Right atrium auricular region (tissue), 2 donors: ENCODE measurements at regions not wholly inside any gene's neighbourhood (a gene's known extent, or its start where the extent isn't known, plus 50 kb on each side); places are given as distances from the start of the nearest gene placed in this dataset.

ENCODE experiments used
- DNase-seq: peaks from one replicate; pipeline ENCODE4 v3.0.0-alpha.2; 2019; ENCODE audit warnings: low spot score
- H3K27ac ChIP-seq, 2 donors: fragments of 200-600 bp; sonication (generic); 1 replicate in 1 of 2; 2 replicates in 1 of 2; pipeline ENCODE4 v1.5.1; 2016 to 2019
- H3K27me3 ChIP-seq, 2 donors: fragments of 200-600 bp; sonication (generic); one replicate each; pipeline versions ENCODE4 v1.5.1 to v1.6.0; 2017 to 2019
- H3K36me3 ChIP-seq: fragments of 200-600 bp; sonication (generic); one replicate; pipeline ENCODE4 v1.5.1; 2016
- H3K4me1 ChIP-seq, 2 donors: fragments of 200-600 bp; sonication (generic); one replicate each; pipeline versions ENCODE4 v1.5.1 to v1.6.0; 2017 to 2019
- H3K4me3 ChIP-seq, 2 donors: fragments of 200-600 bp; sonication (generic); 1 replicate in 1 of 2; 2 replicates in 1 of 2; pipeline ENCODE4 v1.5.1; 2017 to 2019; ENCODE audit warnings: mild to moderate bottlenecking in 1 of 2, moderate library complexity in 1 of 2
- H3K9me3 ChIP-seq, 2 donors: fragments of 200-600 bp; sonication (generic); one replicate each; pipeline ENCODE4 v1.5.1; 2019
- TF ChIP-seq, protein P1 (sequence below), 2 donors: fragments of 200-600 bp; sonication (generic); IDR thresholded peaks; one replicate each; pipeline ENCODE4 v1.5.1; 2019; ENCODE audit warnings: antibody characterized with exemption in 2 of 2

DNA sequence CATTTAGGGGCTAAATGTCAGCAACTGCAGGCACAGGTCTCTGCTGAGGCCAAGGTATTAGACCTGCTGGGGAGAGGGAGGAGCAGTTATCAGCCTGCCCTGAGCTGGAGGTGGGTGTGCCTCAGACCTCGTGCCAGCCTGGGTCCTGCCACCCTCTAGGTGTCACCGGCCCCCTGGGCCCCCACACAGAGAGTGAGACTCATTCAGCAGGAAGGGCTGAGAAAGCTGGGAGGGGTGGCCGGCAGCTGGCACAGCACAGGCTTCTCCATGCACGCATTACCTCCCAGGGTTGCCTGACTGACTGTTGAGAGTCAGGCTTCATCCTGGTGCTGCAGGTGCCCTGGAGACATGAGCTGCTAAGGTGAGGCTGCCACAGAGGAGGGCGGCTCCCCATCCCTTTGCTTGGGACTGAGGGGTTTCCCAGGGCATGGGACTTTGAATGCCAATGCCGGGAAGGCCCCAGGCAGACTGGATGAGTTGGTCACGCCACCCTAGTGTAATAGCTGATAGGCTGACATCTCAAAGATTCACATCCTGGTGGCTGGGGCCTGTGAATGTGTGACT is 75.3 kb upstream of the C14orf180 start:
- TF ChIP-seq, protein P1, sequence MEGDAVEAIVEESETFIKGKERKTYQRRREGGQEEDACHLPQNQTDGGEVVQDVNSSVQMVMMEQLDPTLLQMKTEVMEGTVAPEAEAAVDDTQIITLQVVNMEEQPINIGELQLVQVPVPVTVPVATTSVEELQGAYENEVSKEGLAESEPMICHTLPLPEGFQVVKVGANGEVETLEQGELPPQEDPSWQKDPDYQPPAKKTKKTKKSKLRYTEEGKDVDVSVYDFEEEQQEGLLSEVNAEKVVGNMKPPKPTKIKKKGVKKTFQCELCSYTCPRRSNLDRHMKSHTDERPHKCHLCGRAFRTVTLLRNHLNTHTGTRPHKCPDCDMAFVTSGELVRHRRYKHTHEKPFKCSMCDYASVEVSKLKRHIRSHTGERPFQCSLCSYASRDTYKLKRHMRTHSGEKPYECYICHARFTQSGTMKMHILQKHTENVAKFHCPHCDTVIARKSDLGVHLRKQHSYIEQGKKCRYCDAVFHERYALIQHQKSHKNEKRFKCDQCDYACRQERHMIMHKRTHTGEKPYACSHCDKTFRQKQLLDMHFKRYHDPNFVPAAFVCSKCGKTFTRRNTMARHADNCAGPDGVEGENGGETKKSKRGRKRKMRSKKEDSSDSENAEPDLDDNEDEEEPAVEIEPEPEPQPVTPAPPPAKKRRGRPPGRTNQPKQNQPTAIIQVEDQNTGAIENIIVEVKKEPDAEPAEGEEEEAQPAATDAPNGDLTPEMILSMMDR (IDR thresholded peaks at IDR 0.05) = no peak
- DNase-seq = no peak
- no peaks in the 10 kb centered on the region for H3K36me3 ChIP-seq
- H3K4me1 ChIP-seq = no peaks in the 10 kb centered on the region
- H3K27ac ChIP-seq = no peak overlapping the region
- no peaks in the 10 kb centered on the region for H3K27me3 ChIP-seq
- no peak overlapping the region for H3K4me3 ChIP-seq
- H3K9me3 ChIP-seq = peaks cover 0 to 39% of the 10 kb centered on the region in 2 donors

DNA sequence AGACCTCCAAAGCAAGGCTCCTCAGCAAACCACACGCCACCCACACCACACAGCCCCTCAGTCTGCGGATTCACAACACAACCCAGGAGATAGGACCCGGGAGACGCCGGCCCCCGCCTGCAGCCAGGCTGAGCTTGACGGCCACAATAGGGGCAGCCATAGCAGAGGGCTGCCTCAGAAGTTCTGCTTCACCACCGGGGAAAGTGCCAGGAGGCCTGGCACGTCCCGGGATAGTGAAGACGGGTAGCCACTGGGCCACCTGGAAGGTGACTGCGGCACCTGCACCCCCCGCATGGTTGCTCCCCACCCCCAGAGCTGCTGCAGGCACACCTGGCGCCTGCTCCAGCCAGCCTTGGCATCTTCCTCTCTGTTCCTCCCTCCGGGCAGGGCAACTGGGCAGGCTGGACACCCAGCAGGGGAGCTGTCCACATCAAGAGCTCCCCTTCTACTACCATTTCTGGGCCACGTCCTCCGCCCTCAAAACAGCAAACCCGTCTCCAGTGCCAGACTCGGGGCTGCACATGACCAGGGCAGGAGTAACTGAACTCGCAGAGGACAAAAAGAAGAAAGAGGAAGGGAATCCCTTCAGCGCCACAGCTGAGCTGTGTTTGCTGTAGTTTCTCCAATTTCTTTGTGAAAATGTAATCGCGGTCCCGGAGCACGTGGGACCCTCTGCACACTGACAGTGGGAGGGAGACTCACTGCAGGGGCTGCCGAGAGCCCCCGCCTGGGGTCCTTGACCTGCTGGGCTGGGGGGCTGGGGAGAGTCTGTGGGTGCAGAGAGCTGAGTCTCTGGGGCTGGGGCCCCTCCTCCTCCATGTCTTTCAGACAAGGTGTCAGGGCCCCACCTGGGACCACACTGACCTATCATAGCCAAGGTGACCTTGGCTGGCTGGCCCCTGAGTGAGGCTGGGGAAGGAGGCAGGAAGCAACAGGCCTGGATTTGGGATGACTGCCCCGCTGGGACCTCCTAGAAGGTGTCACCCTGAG is 74.2 kb upstream of the C14orf180 start:
- H3K27ac ChIP-seq = no peak overlapping the region
- H3K4me1 ChIP-seq = no peaks in the 10 kb centered on the region
- no peaks in the 10 kb centered on the region for H3K36me3 ChIP-seq
- no peaks in the 10 kb centered on the region for H3K27me3 ChIP-seq
- peaks cover 0 to 39% of the 10 kb centered on the region in 2 donors for H3K9me3 ChIP-seq
- no peak for DNase-seq
- TF ChIP-seq, protein P1 (IDR thresholded peaks at IDR 0.05) = no peak
- H3K4me3 ChIP-seq = no peak overlapping the region

DNA sequence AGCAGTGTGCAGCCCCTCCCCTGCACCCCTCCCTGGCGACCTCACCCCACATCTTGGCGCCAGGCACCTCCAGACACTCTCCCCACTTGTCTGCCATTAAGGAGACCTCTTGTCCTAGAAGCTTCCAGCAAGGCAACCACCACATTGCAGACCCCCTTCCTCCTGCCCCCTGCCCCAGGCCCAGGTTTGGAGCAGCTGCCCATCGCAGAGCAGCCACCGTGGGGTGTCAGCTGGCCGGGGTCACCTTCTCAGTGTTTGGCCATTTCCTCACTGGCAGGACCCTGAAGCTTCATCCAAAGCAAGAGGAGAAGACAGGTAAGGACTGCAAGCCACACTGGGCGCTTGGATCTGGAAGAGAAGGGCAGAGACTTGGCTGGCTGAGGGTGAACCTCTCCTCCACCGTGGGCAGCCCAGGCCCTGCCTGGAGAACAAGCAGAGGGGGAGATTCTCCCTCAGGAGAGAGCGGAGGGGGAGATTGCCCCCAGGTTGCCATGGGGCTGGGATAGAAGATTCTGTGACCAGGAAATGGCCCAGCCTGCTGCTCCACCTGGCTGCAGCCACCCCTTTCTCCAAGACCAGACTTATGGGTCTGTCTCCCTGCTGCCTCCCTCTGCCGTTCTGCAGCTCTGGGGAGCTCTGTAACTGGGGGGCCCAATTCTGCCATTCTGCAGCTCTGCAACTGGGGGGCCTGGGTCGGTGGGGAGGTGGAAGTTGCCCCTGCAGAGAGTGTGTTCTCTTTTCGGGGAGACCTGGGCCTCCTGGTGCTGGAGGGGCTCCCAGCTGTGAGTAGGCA is 72.9 kb upstream of the C14orf180 start:
- Histone ChIP-seq H3K9me3 (peaks cover 0 to 32% of the 10 kb centered on the region in 2 donors), H3K27ac (no peak overlapping the region), H3K27me3 (no peaks in the 10 kb centered on the region), H3K36me3 (no peaks in the 10 kb centered on the region), H3K4me3 (no peak overlapping the region), H3K4me1 (no peaks in the 10 kb centered on the region)
- TF ChIP-seq, protein P1 (IDR thresholded peaks at IDR 0.05) = no peak
- no peak for DNase-seq

DNA sequence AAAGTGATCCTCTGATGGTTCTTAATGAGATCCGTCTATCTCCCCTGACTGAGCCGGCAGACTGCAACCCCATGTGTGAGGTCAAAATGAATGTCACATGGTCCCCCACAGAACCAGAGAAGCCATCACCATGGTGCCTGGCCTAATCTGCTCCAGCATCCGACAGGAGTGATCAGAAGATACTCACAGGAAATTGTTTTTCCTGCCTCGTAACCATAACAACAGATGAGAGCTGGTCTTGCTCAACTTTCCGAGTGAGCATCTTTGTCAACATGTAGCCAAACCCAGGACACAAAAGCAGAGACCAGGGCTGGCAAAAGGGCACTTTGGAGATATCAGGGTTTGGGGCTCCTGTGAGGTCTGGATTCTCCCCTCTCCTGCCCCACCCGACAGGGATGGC is 72.1 kb upstream of the C14orf180 start:
- Histone ChIP-seq H3K27me3 (no peaks in the 10 kb centered on the region), H3K9me3 (peaks cover 0 to 24% of the 10 kb centered on the region in 2 donors), H3K4me1 (no peaks in the 10 kb centered on the region), H3K27ac (no peak overlapping the region), H3K36me3 (no peaks in the 10 kb centered on the region), H3K4me3 (no peak overlapping the region)
- TF ChIP-seq, protein P1 (IDR thresholded peaks at IDR 0.05) = no peak
- DNase-seq = no peak

DNA sequence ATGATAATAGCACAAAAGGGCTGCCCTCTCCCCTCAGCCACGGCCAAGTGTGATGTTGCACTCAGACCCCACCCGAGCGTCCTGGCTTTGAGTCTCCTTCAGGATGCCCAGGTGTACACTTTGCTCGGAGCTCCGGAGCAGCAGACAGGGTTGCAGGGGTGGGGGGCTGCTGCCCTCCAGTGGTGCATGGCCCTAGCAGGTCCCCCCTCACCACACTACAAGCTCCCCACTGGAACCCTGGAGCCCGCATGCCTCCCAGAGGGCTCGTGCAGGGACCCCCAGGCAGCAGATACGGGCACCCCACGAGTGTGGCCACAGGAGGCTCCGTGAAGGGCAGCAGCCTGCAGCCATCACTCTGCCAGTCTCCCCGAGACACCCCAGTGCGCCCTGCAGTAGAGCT is 69.9 kb upstream of the C14orf180 start:
- Histone ChIP-seq H3K27ac (no peak overlapping the region), H3K36me3 (no peaks in the 10 kb centered on the region), H3K27me3 (no peaks in the 10 kb centered on the region), H3K9me3 (peaks cover 0 to 14% of the 10 kb centered on the region in 2 donors), H3K4me3 (no peak overlapping the region), H3K4me1 (no peaks in the 10 kb centered on the region)
- no peak for DNase-seq
- TF ChIP-seq, protein P1 (IDR thresholded peaks at IDR 0.05) = no peak
